HCT116 (cell line): ENCODE measurements at regions not wholly inside any gene's neighbourhood (a gene's known extent, or its start where the extent isn't known, plus 50 kb on each side); places are given as distances from the start of the nearest gene placed in this dataset.

Source experiments
- CTCF ChIP-seq, 3 experiments: fragments of 200-600 bp in 1 of 3; sonication (generic) in 1 of 3; IDR thresholded peaks in 2 of 3; conservative IDR thresholded peaks in 1 of 3; 2 replicates each; pipeline ENCODE4 v1.5.1; 2012 to 2017; ENCODE audit warnings: low read depth in 2 of 3, low read length in 2 of 3, antibody characterized with exemption in 1 of 3, borderline replicate concordance in 1 of 3, control low read depth in 1 of 3, mild to moderate bottlenecking in 1 of 3, mixed read lengths in 1 of 3, mixed run types in 1 of 3, moderate library complexity in 1 of 3; ENCODE audit not compliant: insufficient read depth in 1 of 3
- ELF1 ChIP-seq: IDR thresholded peaks from 2 replicates; pipeline ENCODE4 v1.6.1; 2012; ENCODE audit warnings: low read depth, borderline replicate concordance
- EZH2 ChIP-seq: fragments of 200-600 bp; sonication (generic); IDR thresholded peaks from 2 replicates; pipeline ENCODE4 v1.6.1; 2017; ENCODE audit warnings: antibody characterized with exemption, mixed run types
- FOSL1 ChIP-seq: IDR thresholded peaks from 2 replicates; pipeline ENCODE4 v1.6.1; 2012; ENCODE audit warnings: low read depth
- MAX ChIP-seq: IDR thresholded peaks from 2 replicates; pipeline ENCODE4 v1.6.1; 2012
- POLR2A ChIP-seq: IDR thresholded peaks from 2 replicates; pipeline ENCODE4 v1.7.0; 2011; ENCODE audit warnings: borderline replicate concordance; ENCODE audit not compliant: insufficient read depth, insufficient read length; ENCODE audit errors: extremely low read depth
- POLR2AphosphoS5 ChIP-seq: IDR thresholded peaks from 2 replicates; pipeline ENCODE4 v1.6.1; 2011; ENCODE audit warnings: mild to moderate bottlenecking, low read depth, low read length, moderate library complexity
- REST ChIP-seq: IDR thresholded peaks from 2 replicates; pipeline ENCODE4 v1.6.1; 2012; ENCODE audit warnings: low read depth
- SIN3A ChIP-seq: IDR thresholded peaks from 2 replicates; pipeline ENCODE4 v1.6.1; 2012; ENCODE audit warnings: low read depth
- TCF7L2 ChIP-seq: IDR thresholded peaks from 2 replicates; pipeline ENCODE4 v1.7.0; 2011; ENCODE audit warnings: borderline replicate concordance, inconsistent platforms; ENCODE audit not compliant: insufficient read depth, insufficient read length; ENCODE audit errors: extremely low read depth

- TF ChIP-seq CTCF (IDR thresholded peaks at IDR 0.05 in 2 of 3, conservative IDR thresholded peaks at IDR 0.05 in 1 of 3; ENCODE audit: borderline replicate concordance in 1 of 3, insufficient read depth in 1 of 3, low read depth in 2 of 3, low read length in 2 of 3) (no peak), POLR2A (no peak), POLR2AphosphoS5 (no peak), EZH2 (no peak), MAX (no peak), FOSL1 (no peak), SIN3A (no peak), ELF1 (no peak), TCF7L2 (no peak), REST (no peak)
Observed at GRCh38 chr5:98569288-98569687, 204.2 kb upstream of the RGMB start.
